Astrocyte (in vitro differentiated cells and primary cell): ENCODE measurements at regions not wholly inside any gene's neighbourhood (a gene's known extent, or its start where the extent isn't known, plus 50 kb on each side); places are given as distances from the start of the nearest gene placed in this dataset.

Experiments used
- DNase-seq: peaks from one replicate; pipeline ENCODE4 v3.0.0-alpha.2; 2010; ENCODE audit warnings: low read depth
- FAIRE-seq: peaks from 2 replicates; lab custom pipeline; 2011; peaks lifted over from hg19 to GRCh38; lab: Jason Lieb, UNC
- H2AFZ ChIP-seq: 2 replicates; pipeline ENCODE4 v1.6.0; 2012; ENCODE audit warnings: low read depth, low read length, inconsistent platforms
- H3K27ac ChIP-seq: 2 replicates; pipeline ENCODE4 v1.5.1; 2011; ENCODE audit warnings: low read depth, low read length, inconsistent platforms
- H3K27me3 ChIP-seq: 2 replicates; pipeline ENCODE4 v1.6.0; 2011; ENCODE audit warnings: low read length, inconsistent platforms; ENCODE audit not compliant: insufficient read depth
- H3K36me3 ChIP-seq: 2 replicates; pipeline ENCODE4 v1.5.1; 2011; ENCODE audit warnings: low read length, inconsistent platforms; ENCODE audit not compliant: insufficient read depth
- H3K4me1 ChIP-seq: 2 replicates; pipeline ENCODE4 v1.5.1; 2011; ENCODE audit warnings: low read length, inconsistent platforms; ENCODE audit not compliant: insufficient read depth
- H3K4me2 ChIP-seq: 2 replicates; pipeline ENCODE4 v1.6.0; 2012; ENCODE audit warnings: low read length, inconsistent platforms
- H3K4me3 ChIP-seq: 2 replicates; pipeline ENCODE4 v1.5.1; 2011; ENCODE audit warnings: low read depth, mild to moderate bottlenecking, low read length, inconsistent platforms; ENCODE audit not compliant: insufficient read depth
- H3K79me2 ChIP-seq: 2 replicates; pipeline ENCODE4 v1.6.0; 2012; ENCODE audit warnings: mild to moderate bottlenecking, low read length, inconsistent platforms; ENCODE audit not compliant: insufficient read depth
- H3K9ac ChIP-seq: 2 replicates; pipeline ENCODE4 v1.6.0; 2012; ENCODE audit warnings: mild to moderate bottlenecking, low read length, inconsistent platforms
- H3K9me3 ChIP-seq: 2 replicates; pipeline ENCODE4 v1.5.1; 2012; ENCODE audit warnings: low read depth, mild to moderate bottlenecking, low read length, inconsistent platforms; ENCODE audit not compliant: insufficient read depth
- H4K20me1 ChIP-seq: 2 replicates; pipeline ENCODE4 v1.6.0; 2012; ENCODE audit warnings: low read length, inconsistent platforms; ENCODE audit not compliant: insufficient read depth
- H3K27ac Mint-ChIP-seq: one replicate; pipeline ENCODE4 v1.8.0; 2021; ENCODE audit warnings: mild to moderate bottlenecking, mixed read lengths; ENCODE audit not compliant: unreplicated experiment
- H3K27me3 Mint-ChIP-seq: one replicate; pipeline ENCODE4 v1.8.0; 2021; ENCODE audit warnings: low read depth, mixed read lengths; ENCODE audit not compliant: unreplicated experiment
- H3K36me3 Mint-ChIP-seq: one replicate; pipeline ENCODE4 v1.8.0; 2021; ENCODE audit warnings: low read depth, mixed read lengths; ENCODE audit not compliant: unreplicated experiment
- H3K4me1 Mint-ChIP-seq: one replicate; pipeline ENCODE4 v1.8.0; 2021; ENCODE audit warnings: low read depth, mixed read lengths; ENCODE audit not compliant: unreplicated experiment
- H3K4me3 Mint-ChIP-seq: one replicate; pipeline ENCODE4 v1.8.0; 2021; ENCODE audit warnings: mild to moderate bottlenecking, moderate library complexity, mixed read lengths; ENCODE audit not compliant: unreplicated experiment
- H3K9me3 Mint-ChIP-seq: one replicate; pipeline ENCODE4 v1.8.0; 2021; ENCODE audit warnings: mild to moderate bottlenecking, mixed read lengths; ENCODE audit not compliant: unreplicated experiment
- CTCF ChIP-seq: IDR thresholded peaks from 2 replicates; pipeline ENCODE4 v1.5.1; 2011; ENCODE audit warnings: low read depth, mild to moderate bottlenecking, inconsistent platforms, low read length, moderate library complexity; ENCODE audit not compliant: insufficient read depth
- EZH2 ChIP-seq: IDR thresholded peaks from 2 replicates; pipeline ENCODE4 v1.6.1; 2012; ENCODE audit warnings: mild to moderate bottlenecking, low read length, inconsistent platforms; ENCODE audit not compliant: insufficient read depth

- Mint-ChIP-seq H3K9me3 (no peaks in the 10 kb centered on the region), H3K36me3 (no peaks in the 10 kb centered on the region), H3K27ac (no peak overlapping the region), H3K27me3 (no peaks in the 10 kb centered on the region), H3K4me3 (no peak overlapping the region), H3K4me1 (no peaks in the 10 kb centered on the region)
- Histone ChIP-seq H3K4me2 (no peak overlapping the region), H3K27me3 (no peaks in the 10 kb centered on the region), H4K20me1 (no peaks in the 10 kb centered on the region), H3K9me3 (no peaks in the 10 kb centered on the region), H3K36me3 (no peaks in the 10 kb centered on the region), H3K4me3 (no peak overlapping the region), H3K79me2 (no peaks in the 10 kb centered on the region), H3K27ac (no peak overlapping the region), H3K9ac (no peak overlapping the region), H2AFZ (no peak overlapping the region), H3K4me1 (no peaks in the 10 kb centered on the region)
- no peak for FAIRE-seq
- no peak for DNase-seq
- TF ChIP-seq EZH2 (no peak), CTCF (no peak)
These were observed 507.5 kb downstream of the MTRR start for GRCh38 chr5:8376478-8376877.

- FAIRE-seq (no peak), DNase-seq (no peak)
- no peak overlapping the region for H3K27ac Mint-ChIP-seq
- no peak overlapping the region for H3K4me3 Mint-ChIP-seq
- H3K36me3 ChIP-seq, result no peaks in the 10 kb centered on the region
- H4K20me1 ChIP-seq, result no peaks in the 10 kb centered on the region
- no peak overlapping the region for H3K4me2 ChIP-seq
- no peak overlapping the region for H2AFZ ChIP-seq
- TF ChIP-seq EZH2 (no peak), CTCF (no peak)
- H3K27me3 ChIP-seq, result peaks cover 2% of the 10 kb centered on the region
- no peaks in the 10 kb centered on the region for H3K9me3 ChIP-seq
- no peak overlapping the region for H3K4me3 ChIP-seq
- H3K27ac ChIP-seq, result no peak overlapping the region
- H3K9ac ChIP-seq, result no peak overlapping the region
- no peaks in the 10 kb centered on the region for H3K36me3 Mint-ChIP-seq
- H3K4me1 Mint-ChIP-seq, result no peaks in the 10 kb centered on the region
- peaks cover 1% of the 10 kb centered on the region for H3K9me3 Mint-ChIP-seq
- no peaks in the 10 kb centered on the region for H3K79me2 ChIP-seq
- H3K27me3 Mint-ChIP-seq, result peaks cover 8% of the 10 kb centered on the region
- H3K4me1 ChIP-seq, result no peaks in the 10 kb centered on the region
These were observed 513.0 kb downstream of the MTRR start for GRCh38 chr5:8381972-8382371.

GRCh38 chr5:8382456-8382855, 513.5 kb downstream of the MTRR start:
- no peak overlapping the region for H3K27ac Mint-ChIP-seq
- H3K27me3 Mint-ChIP-seq, result peaks cover 8% of the 10 kb centered on the region
- TF ChIP-seq CTCF (no peak), EZH2 (no peak)
- FAIRE-seq (no peak), DNase-seq (no peak)
- Histone ChIP-seq H2AFZ (no peak overlapping the region), H3K27ac (no peak overlapping the region), H3K36me3 (no peaks in the 10 kb centered on the region), H3K4me3 (no peak overlapping the region), H3K27me3 (peaks cover 2% of the 10 kb centered on the region), H4K20me1 (no peaks in the 10 kb centered on the region), H3K79me2 (no peaks in the 10 kb centered on the region), H3K4me1 (no peaks in the 10 kb centered on the region), H3K4me2 (no peak overlapping the region), H3K9ac (no peak overlapping the region), H3K9me3 (no peaks in the 10 kb centered on the region)
- no peaks in the 10 kb centered on the region for H3K4me1 Mint-ChIP-seq
- peaks cover 1% of the 10 kb centered on the region for H3K9me3 Mint-ChIP-seq
- no peaks in the 10 kb centered on the region for H3K36me3 Mint-ChIP-seq
- no peak overlapping the region for H3K4me3 Mint-ChIP-seq
